Endodermal cell (in vitro differentiated cells): ENCODE measurements at regions not wholly inside any gene's neighbourhood (a gene's known extent, or its start where the extent isn't known, plus 50 kb on each side); places are given as distances from the start of the nearest gene placed in this dataset.

Source experiments
- DNase-seq: peaks from one replicate; pipeline ENCODE4 v3.0.0-alpha.2; 2017
- H3K27ac ChIP-seq: 2 replicates; pipeline ENCODE4 v1.5.1; 2013; ENCODE audit warnings: mild to moderate bottlenecking, low read depth, low read length, moderate library complexity
- H3K27me3 ChIP-seq: 2 replicates; pipeline ENCODE4 v1.6.1; 2013; ENCODE audit warnings: mild to moderate bottlenecking, low read length, moderate library complexity; ENCODE audit not compliant: insufficient read depth, control insufficient read depth, poor library complexity, severe bottlenecking
- H3K36me3 ChIP-seq: 2 replicates; pipeline ENCODE4 v1.7.0; 2013; ENCODE audit warnings: mild to moderate bottlenecking, low read length, moderate library complexity; ENCODE audit not compliant: control insufficient read depth, insufficient read depth
- H3K4me1 ChIP-seq: one replicate; pipeline ENCODE4 v1.7.0; 2013; ENCODE audit warnings: low read length; ENCODE audit not compliant: control insufficient read depth, insufficient read depth
- H3K4me3 ChIP-seq: 2 replicates; pipeline ENCODE4 v1.5.1; 2013; ENCODE audit warnings: mild to moderate bottlenecking, low read length, moderate library complexity
- H3K9ac ChIP-seq: 2 replicates; pipeline ENCODE4 v1.6.1; 2013; ENCODE audit warnings: mild to moderate bottlenecking, low read length, moderate library complexity; ENCODE audit not compliant: poor library complexity, severe bottlenecking; ENCODE audit errors: extremely low read depth
- H3K9me3 ChIP-seq: 2 replicates; pipeline ENCODE4 v1.6.1; 2013; ENCODE audit warnings: mild to moderate bottlenecking, low read length, moderate library complexity; ENCODE audit not compliant: control insufficient read depth
- H3K27ac Mint-ChIP-seq: 2 replicates; pipeline ENCODE4 v1.8.0; 2020; ENCODE audit warnings: mixed read lengths
- H3K27me3 Mint-ChIP-seq: 2 replicates; pipeline ENCODE4 v1.8.0; 2021; ENCODE audit warnings: mild to moderate bottlenecking, mixed read lengths; ENCODE audit not compliant: insufficient read depth
- H3K36me3 Mint-ChIP-seq: 2 replicates; pipeline ENCODE4 v1.8.0; 2020; ENCODE audit warnings: low read depth, mixed read lengths
- H3K4me1 Mint-ChIP-seq: 2 replicates; pipeline ENCODE4 v1.8.0; 2020; ENCODE audit warnings: mixed read lengths
- H3K4me3 Mint-ChIP-seq: 2 replicates; pipeline ENCODE4 v1.8.0; 2020; ENCODE audit warnings: mild to moderate bottlenecking, moderate library complexity, mixed read lengths
- H3K9me3 Mint-ChIP-seq: 2 replicates; pipeline ENCODE4 v1.8.0; 2020; ENCODE audit warnings: mild to moderate bottlenecking, mixed read lengths
- CTCF ChIP-seq: fragments of 200-600 bp; sonication (generic); conservative IDR thresholded peaks from 2 replicates; pipeline ENCODE4 v1.5.0; 2021; ENCODE audit warnings: antibody characterized with exemption, mild to moderate bottlenecking
- WGBS, 2 experiments: methylation state at CpG; one replicate each; pipeline versions ENCODE4 v1.1.5 to v1.1.7; 2013; ENCODE audit warnings: missing lambda C conversion rate in 2 of 2, mixed read lengths in 1 of 2; ENCODE audit not compliant: insufficient coverage in 1 of 2, insufficient read length in 1 of 2; 5-methylcytosine and 5-hydroxymethylcytosine counted together

- Histone ChIP-seq H3K9ac (no peak overlapping the region), H3K4me3 (no peak overlapping the region), H3K27ac (peak overlapping the region; percentile 40), H3K9me3 (no peaks in the 10 kb centered on the region), H3K4me1 (no peaks in the 10 kb centered on the region), H3K27me3 (no peaks in the 10 kb centered on the region), H3K36me3 (no peaks in the 10 kb centered on the region)
- no peak overlapping the region for H3K4me3 Mint-ChIP-seq
- no peak for DNase-seq
- H3K4me1 Mint-ChIP-seq = peaks cover 12% of the 10 kb centered on the region
- H3K27ac Mint-ChIP-seq = no peak overlapping the region
- TF ChIP-seq CTCF = no peak
- 67 to 77% methylated on average over 1 to 9 of the region's 9 CpGs for WGBS, 2 experiments
- no peaks in the 10 kb centered on the region for H3K27me3 Mint-ChIP-seq
- H3K9me3 Mint-ChIP-seq = no peaks in the 10 kb centered on the region
- H3K36me3 Mint-ChIP-seq = no peaks in the 10 kb centered on the region
Observed at GRCh38 chr16:61237884-61238485, 798.3 kb downstream of the CDH8 start.

GRCh38 chr16:61233713-61234112, 802.5 kb downstream of the CDH8 start:
- no peak overlapping the region for H3K4me3 ChIP-seq
- H3K27ac ChIP-seq = no peak overlapping the region
- H3K27me3 ChIP-seq = no peaks in the 10 kb centered on the region
- Mint-ChIP-seq H3K27ac (no peak overlapping the region), H3K4me3 (no peak overlapping the region), H3K4me1 (peaks cover 8% of the 10 kb centered on the region), H3K36me3 (no peaks in the 10 kb centered on the region), H3K9me3 (no peaks in the 10 kb centered on the region), H3K27me3 (no peaks in the 10 kb centered on the region)
- 89 to 96% methylated on average over 3 of the region's 3 CpGs for whole genome bisulfite sequencing, 2 experiments
- H3K36me3 ChIP-seq = no peaks in the 10 kb centered on the region
- H3K4me1 ChIP-seq = no peaks in the 10 kb centered on the region
- no peak overlapping the region for H3K9ac ChIP-seq
- DNase-seq = no peak
- TF ChIP-seq CTCF = no peak
- H3K9me3 ChIP-seq = no peaks in the 10 kb centered on the region

GRCh38 chr16:61228371-61228770, 807.9 kb downstream of the CDH8 start:
- H3K9ac ChIP-seq = no peak overlapping the region
- H3K4me3 ChIP-seq = no peak overlapping the region
- no peaks in the 10 kb centered on the region for H3K36me3 ChIP-seq
- no peaks in the 10 kb centered on the region for H3K27me3 Mint-ChIP-seq
- no peaks in the 10 kb centered on the region for H3K36me3 Mint-ChIP-seq
- H3K27me3 ChIP-seq = no peaks in the 10 kb centered on the region
- no peak for TF ChIP-seq CTCF
- no peak overlapping the region for H3K4me3 Mint-ChIP-seq
- no peak for DNase-seq
- no peaks in the 10 kb centered on the region for H3K9me3 ChIP-seq
- no peaks in the 10 kb centered on the region for H3K4me1 ChIP-seq
- H3K9me3 Mint-ChIP-seq = no peaks in the 10 kb centered on the region
- WGBS, 2 experiments = 79 to 100% methylated on average over 1 of the region's 1 CpG
- no peak overlapping the region for H3K27ac ChIP-seq
- H3K27ac Mint-ChIP-seq = no peak overlapping the region
- no peaks in the 10 kb centered on the region for H3K4me1 Mint-ChIP-seq
